H1 (cell line): ENCODE measurements at regions not wholly inside any gene's neighbourhood (a gene's known extent, or its start where the extent isn't known, plus 50 kb on each side); places are given as distances from the start of the nearest gene placed in this dataset.

Experiments used
- CTCF ChIA-PET: fragments of 300-600 bp; sonication (Branson Sonifier 250); formaldehyde crosslinking; loops from one replicate; lab custom pipeline; 2021; ENCODE audit not compliant: partially characterized antibody; lab: Charles Lee
- POLR2A ChIA-PET: fragments of 300-600 bp; sonication (Branson Sonifier 250); formaldehyde crosslinking; loops from one replicate; lab custom pipeline; 2021; ENCODE audit warnings: inconsistent platforms; ENCODE audit not compliant: partially characterized antibody; lab: Charles Lee
- DNase-seq, 2 experiments: peaks; one replicate each; pipeline versions ENCODE4 v3.0.0 to v3.0.0-alpha.2; 2010 to 2022; ENCODE audit warnings: low spot score in 2 of 2, low read depth in 1 of 2, mixed read lengths in 1 of 2
- FAIRE-seq: peaks from 2 replicates; lab custom pipeline; 2011; peaks lifted over from hg19 to GRCh38; lab: Jason Lieb, UNC
- H2AFZ ChIP-seq: 2 replicates; pipeline ENCODE4 v1.8.1; 2012; ENCODE audit warnings: low read length, inconsistent platforms
- H2AK5ac ChIP-seq: 2 replicates; pipeline ENCODE4 v1.6.1; 2013; ENCODE audit warnings: low read depth, low read length
- H2BK120ac ChIP-seq: replicated peaks from 2 replicates; pipeline ENCODE3; 2013; ENCODE audit warnings: low read depth, low read length, inconsistent platforms
- H2BK12ac ChIP-seq: 2 replicates; pipeline ENCODE4 v1.6.1; 2013; ENCODE audit warnings: low read depth, low read length
- H2BK15ac ChIP-seq: 2 replicates; pipeline ENCODE4 v1.6.1; 2013; ENCODE audit warnings: low read length
- H2BK20ac ChIP-seq: 2 replicates; pipeline ENCODE4 v1.6.1; 2013; ENCODE audit warnings: low read length
- H2BK5ac ChIP-seq: 2 replicates; pipeline ENCODE4 v1.6.1; 2013; ENCODE audit warnings: low read depth, low read length
- H3K14ac ChIP-seq: 2 replicates; pipeline ENCODE4 v1.6.1; 2013; ENCODE audit warnings: inconsistent platforms; ENCODE audit not compliant: insufficient read length
- H3K18ac ChIP-seq: 2 replicates; pipeline ENCODE4 v1.6.1; 2013; ENCODE audit warnings: low read length; ENCODE audit errors: extremely low read depth
- H3K23ac ChIP-seq: 2 replicates; pipeline ENCODE4 v1.6.1; 2013; ENCODE audit warnings: inconsistent platforms; ENCODE audit not compliant: insufficient read length
- H3K23me2 ChIP-seq: 2 replicates; pipeline ENCODE4 v1.6.1; 2013; ENCODE audit warnings: low read depth, low read length
- H3K27ac ChIP-seq: 2 replicates; pipeline ENCODE4 v1.6.1; 2011; ENCODE audit warnings: low read depth, low read length, inconsistent platforms
- H3K27me3 ChIP-seq, 4 experiments: replicated peaks in 1 of 4; 1 replicate in 1 of 4; 2 replicates in 3 of 4; pipeline versions ENCODE4 v1.6.1 to v1.8.1; 2011 to 2013; ENCODE audit warnings: low read length in 3 of 4, mild to moderate bottlenecking in 3 of 4, inconsistent platforms in 2 of 4, mixed read lengths in 2 of 4, moderate library complexity in 1 of 4; ENCODE audit not compliant: control insufficient read depth in 3 of 4, insufficient read depth in 3 of 4; ENCODE audit errors: extremely low read depth in 1 of 4
- H3K36me3 ChIP-seq, 4 experiments: 2 replicates each; pipeline versions ENCODE4 v1.6.1 to v1.8.1; 2011 to 2013; ENCODE audit warnings: mild to moderate bottlenecking in 4 of 4, low read length in 3 of 4, moderate library complexity in 2 of 4, control low read depth in 1 of 4, inconsistent platforms in 1 of 4; ENCODE audit not compliant: insufficient read depth in 4 of 4, control insufficient read depth in 2 of 4
- H3K4ac ChIP-seq: replicated peaks from 2 replicates; pipeline ENCODE3; 2013; ENCODE audit warnings: low read length, low read depth, mixed read lengths, inconsistent platforms; ENCODE audit not compliant: insufficient read length
- H3K4me1 ChIP-seq, 4 experiments: replicated peaks in 1 of 4; 1 replicate in 1 of 4; 2 replicates in 3 of 4; pipeline versions ENCODE4 v1.6.1 to v1.8.1; 2011 to 2013; ENCODE audit warnings: low read length in 3 of 4, inconsistent platforms in 2 of 4, mixed read lengths in 1 of 4; ENCODE audit not compliant: insufficient read depth in 4 of 4, control insufficient read depth in 3 of 4
- H3K4me2 ChIP-seq, 2 experiments: 2 replicates each; pipeline versions ENCODE4 v1.6.1 to v1.8.1; 2011 to 2013; ENCODE audit warnings: low read depth in 2 of 2, low read length in 2 of 2, control low read depth in 1 of 2, inconsistent platforms in 1 of 2, mild to moderate bottlenecking in 1 of 2; ENCODE audit not compliant: insufficient read depth in 1 of 2
- H3K4me3 ChIP-seq, 4 experiments: fragments of 200-600, 300-600 bp in 1 of 4; sonication (generic), shearing (Covaris generic), sonication (Bioruptor Twin) in 1 of 4; 2 replicates each; pipeline versions ENCODE4 v1.5.1 to v1.8.1; 2011 to 2016; ENCODE audit warnings: low read length in 4 of 4, low read depth in 3 of 4, control low read depth in 2 of 4, inconsistent platforms in 2 of 4, mild to moderate bottlenecking in 2 of 4, mixed read lengths in 1 of 4, moderate library complexity in 1 of 4; ENCODE audit not compliant: insufficient read depth in 2 of 4; ENCODE audit errors: extremely low read depth in 1 of 4
- H3K56ac ChIP-seq: replicated peaks from 2 replicates; pipeline ENCODE3; 2013; ENCODE audit warnings: low read depth, mild to moderate bottlenecking, mixed read lengths, low read length, inconsistent platforms; ENCODE audit not compliant: insufficient read length
- H3K79me1 ChIP-seq: 2 replicates; pipeline ENCODE4 v1.6.1; 2013; ENCODE audit warnings: low read depth, low read length, control low read depth
- H3K79me2 ChIP-seq, 2 experiments: 2 replicates each; pipeline versions ENCODE4 v1.6.1 to v1.8.1; 2012 to 2013; ENCODE audit warnings: low read length in 2 of 2, mild to moderate bottlenecking in 2 of 2, inconsistent platforms in 1 of 2; ENCODE audit not compliant: insufficient read depth in 2 of 2, control insufficient read depth in 1 of 2
- H3K9ac ChIP-seq, 4 experiments: replicated peaks in 1 of 4; 1 replicate in 1 of 4; 2 replicates in 3 of 4; pipeline versions ENCODE4 v1.6.1 to v1.8.1; 2011 to 2013; ENCODE audit warnings: low read depth in 3 of 4, low read length in 3 of 4, control low read depth in 2 of 4, mild to moderate bottlenecking in 2 of 4, moderate library complexity in 2 of 4, inconsistent platforms in 1 of 4; ENCODE audit errors: extremely low read depth in 1 of 4
- H3K9me3 ChIP-seq, 2 experiments: 2 replicates each; pipeline versions ENCODE4 v1.6.1 to v1.8.1; 2012 to 2013; ENCODE audit warnings: mild to moderate bottlenecking in 2 of 2, moderate library complexity in 2 of 2, control low read depth in 1 of 2, inconsistent platforms in 1 of 2, low read depth in 1 of 2, low read length in 1 of 2, mixed read lengths in 1 of 2; ENCODE audit not compliant: insufficient read depth in 2 of 2
- H4K20me1 ChIP-seq, 2 experiments: replicated peaks in 1 of 2; 2 replicates each; pipeline versions ENCODE3 to v1.8.1; 2011 to 2013; ENCODE audit warnings: inconsistent platforms in 2 of 2, low read length in 2 of 2, mild to moderate bottlenecking in 1 of 2; ENCODE audit not compliant: insufficient read depth in 2 of 2, control insufficient read depth in 1 of 2
- H4K5ac ChIP-seq: 2 replicates; pipeline ENCODE4 v1.6.1; 2013; ENCODE audit warnings: low read length, low read depth, mixed read lengths, inconsistent platforms; ENCODE audit not compliant: insufficient read length
- H4K8ac ChIP-seq: 2 replicates; pipeline ENCODE4 v1.8.0; 2013; ENCODE audit warnings: mild to moderate bottlenecking, moderate library complexity, low read length, inconsistent platforms; ENCODE audit not compliant: insufficient read depth; ENCODE audit errors: extremely low read depth
- H4K91ac ChIP-seq: replicated peaks from 2 replicates; pipeline ENCODE3; 2013; ENCODE audit warnings: low read length, mixed read lengths, inconsistent platforms; ENCODE audit not compliant: insufficient read length
- CHD2 ChIP-seq: IDR thresholded peaks from 2 replicates; pipeline ENCODE4 v1.6.1; 2012; ENCODE audit warnings: low read length, improper control_type of control experiment
- HDAC2 ChIP-seq, 2 experiments: fragments of 300-600 bp in 1 of 2; sonication (generic) in 1 of 2; IDR thresholded peaks; 2 replicates each; pipeline ENCODE4 v1.6.1; 2011 to 2012; ENCODE audit warnings: low read depth in 2 of 2, low read length in 2 of 2, mild to moderate bottlenecking in 2 of 2, moderate library complexity in 2 of 2, borderline replicate concordance in 1 of 2, inconsistent platforms in 1 of 2
- KDM1A ChIP-seq: fragments of 200-600, 300-600 bp; sonication (generic); IDR thresholded peaks from 2 replicates; pipeline ENCODE4 v1.7.1; 2016; ENCODE audit warnings: mild to moderate bottlenecking, low read length, borderline replicate concordance
- NANOG ChIP-seq: IDR thresholded peaks from 2 replicates; pipeline ENCODE4 v1.6.1; 2011; ENCODE audit warnings: low read length, low read depth, mild to moderate bottlenecking, inconsistent platforms; ENCODE audit not compliant: insufficient read depth, poor library complexity, severe bottlenecking
- TAF7 ChIP-seq: optimal IDR thresholded peaks from 2 replicates; pipeline ENCODE3; 2011; ENCODE audit warnings: low read depth, mild to moderate bottlenecking, inconsistent platforms, low read length, moderate library complexity, borderline replicate concordance
- WGBS, 2 experiments: shearing (Covaris generic) in 1 of 2; methylation state at CpG; one replicate each; pipeline versions ENCODE4 v1.1.6 to v1.1.7; 2013 to 2015; ENCODE audit warnings: low lambda C conversion rate in 2 of 2, mixed read lengths in 2 of 2, inconsistent platforms in 1 of 2, low coverage in 1 of 2, missing lambda C conversion rate in 1 of 2; ENCODE audit not compliant: insufficient replicate concordance in 2 of 2, insufficient coverage in 1 of 2, insufficient read length in 1 of 2; ENCODE audit errors: extremely low coverage in 1 of 2, missing lambda C conversion rate in 1 of 2; 5-methylcytosine and 5-hydroxymethylcytosine counted together

DNA sequence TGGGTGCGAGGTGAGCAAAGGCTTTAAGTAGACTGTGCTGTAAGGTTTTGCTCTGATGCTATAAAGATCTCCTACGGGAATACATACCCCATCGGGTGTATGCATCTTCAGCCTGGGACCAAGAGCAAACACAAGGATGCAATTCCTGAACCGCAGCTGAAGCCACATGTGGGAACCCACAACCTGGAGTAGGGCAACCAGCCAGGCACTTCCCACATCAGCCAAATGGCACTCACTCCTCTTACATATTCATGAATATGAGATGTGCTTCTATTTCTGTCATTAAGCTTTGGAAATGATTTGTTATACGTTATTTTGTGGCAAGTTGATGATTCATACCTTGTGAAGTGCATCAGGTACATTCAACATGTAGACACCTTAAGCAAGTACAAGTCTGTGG is 619.2 kb downstream of the C6orf118 start:
- WGBS, 2 experiments, result 95% methylated on average over 5 of the region's 5 CpGs; no CpG with 5 or more reads in 1 of the 2 experiments
- Histone ChIP-seq H3K4me3 (no peak overlapping the region), H3K4me2 (no peak overlapping the region), H4K91ac (no peak overlapping the region), H2BK20ac (no peak overlapping the region), H3K4me1 (peaks cover 0 to 16% (median 7%) of the 10 kb centered on the region in 4 experiments; a peak in 3 of 7 replicates), H3K27me3 (no peaks in the 10 kb centered on the region), H4K8ac (no peak overlapping the region), H3K14ac (no peak overlapping the region), H2AFZ (no peak overlapping the region), H3K9ac (no peak overlapping the region), H3K79me2 (no peaks in the 10 kb centered on the region), H3K56ac (no peak overlapping the region), H3K23ac (no peak overlapping the region), H3K36me3 (no peaks in the 10 kb centered on the region; a peak in 1 of 8 replicates), H4K5ac (no peak overlapping the region), H2BK12ac (0 out of 2 replicates have a peak overlapping the region, but pooled peaks have one; percentile 43), H3K23me2 (no peaks in the 10 kb centered on the region), H2BK120ac (no peak overlapping the region), H3K79me1 (no peaks in the 10 kb centered on the region), H3K9me3 (no peaks in the 10 kb centered on the region), H2BK5ac (no peak overlapping the region), H3K27ac (no peak overlapping the region), H2AK5ac (no peak overlapping the region), H2BK15ac (no peak overlapping the region), H4K20me1 (no peaks in the 10 kb centered on the region), H3K18ac (no peak overlapping the region), H3K4ac (no peak overlapping the region)
- DNase-seq, result no peak
- no peak for FAIRE-seq
- CTCF ChIA-PET, result interaction anchor here (0.7 to 1.0 kb wide), 2 partner anchors 10 to 579 kb away, joined by 3 to 4 read pairs; no protein-coding TSS in a partner anchor
- POLR2A ChIA-PET, result no interaction called here
- TF ChIP-seq HDAC2 (IDR thresholded peaks at IDR 0.05; ENCODE audit: borderline replicate concordance in 1 of 2, low read depth in 2 of 2, low read length in 2 of 2) (no peak), KDM1A (no peak), TAF7 (no peak), CHD2 (no peak), NANOG (no peak)
